NB4 (cell line): ENCODE measurements at regions not wholly inside any gene's neighbourhood (a gene's known extent, or its start where the extent isn't known, plus 50 kb on each side); places are given as distances from the start of the nearest gene placed in this dataset.

Source experiments
- CTCF ChIP-seq: IDR thresholded peaks from one replicate; pipeline ENCODE4 v1.5.1; 2012; ENCODE audit warnings: low read depth, low read length
- MAX ChIP-seq: IDR thresholded peaks from 2 replicates; pipeline ENCODE4 v1.6.1; 2011; ENCODE audit warnings: low read depth, low read length
- POLR2A ChIP-seq: IDR thresholded peaks from 2 replicates; pipeline ENCODE4 v1.6.1; 2011; ENCODE audit warnings: mild to moderate bottlenecking; ENCODE audit not compliant: insufficient read length; ENCODE audit errors: extremely low read depth

- TF ChIP-seq CTCF, result no peak
- TF ChIP-seq POLR2A, result no peak
- no peak for TF ChIP-seq MAX
These were observed 117.9 kb upstream of the GSE1 start for GRCh38 chr16:85495259-85495658.
